GM21528 (cell line): ENCODE measurements at regions not wholly inside any gene's neighbourhood (a gene's known extent, or its start where the extent isn't known, plus 50 kb on each side); places are given as distances from the start of the nearest gene placed in this dataset.
"Not testable (repeated sequence)": the region's sequence is repeated elsewhere in the genome, so short reads cannot be mapped to it uniquely, and the experiment has no call there.

Experiments
- ATAC-seq: cut with Tn5 transposase; IDR thresholded peaks from one replicate; pipeline ENCODE4 v1.9.1; 2021; ENCODE audit warnings: mild to moderate bottlenecking, moderate library complexity; ENCODE audit not compliant: unreplicated experiment, low FRiP score

DNA sequence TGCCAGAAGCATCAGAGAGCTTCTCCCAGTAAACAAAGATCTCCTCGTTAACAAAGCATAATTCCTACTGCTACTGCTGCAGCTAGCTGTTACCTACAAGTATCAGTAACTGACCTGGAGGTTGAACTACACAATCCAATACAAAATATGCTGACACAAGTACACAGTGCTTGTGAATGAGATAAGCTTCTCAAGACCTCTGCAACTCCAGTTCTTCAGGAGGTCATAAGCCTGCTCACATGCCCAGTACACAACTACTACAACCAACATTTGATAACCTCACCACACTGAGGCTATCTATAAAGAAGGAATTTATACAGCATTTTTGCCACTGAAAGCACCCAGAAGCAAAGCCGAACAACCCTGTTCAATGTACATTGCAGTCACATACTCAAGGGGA, 66.7 kb upstream of the SMARCAD1 start:
- no peak for ATAC-seq

DNA sequence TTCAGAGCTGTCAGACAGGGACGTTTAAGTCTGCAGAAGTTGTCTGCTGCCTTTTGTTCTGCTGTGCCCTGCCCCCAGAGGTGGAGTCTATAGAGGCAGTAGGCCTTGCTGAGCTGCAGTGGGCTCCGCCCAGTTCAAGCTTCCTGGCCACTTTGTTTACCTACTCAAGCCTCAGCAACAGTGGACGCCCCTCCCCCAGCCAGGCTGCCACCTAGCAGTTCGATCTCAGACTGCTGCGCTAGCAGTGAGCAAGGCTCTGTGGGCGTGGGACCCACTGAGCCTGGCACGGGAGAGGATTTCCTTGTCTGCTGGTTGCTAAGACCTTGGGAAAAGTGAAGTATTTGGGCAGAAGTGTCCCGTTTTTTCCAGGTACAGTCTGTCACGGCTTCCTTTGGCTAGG, 59.6 kb upstream of the SMARCAD1 start:
- not testable (repeated sequence) for ATAC-seq

DNA sequence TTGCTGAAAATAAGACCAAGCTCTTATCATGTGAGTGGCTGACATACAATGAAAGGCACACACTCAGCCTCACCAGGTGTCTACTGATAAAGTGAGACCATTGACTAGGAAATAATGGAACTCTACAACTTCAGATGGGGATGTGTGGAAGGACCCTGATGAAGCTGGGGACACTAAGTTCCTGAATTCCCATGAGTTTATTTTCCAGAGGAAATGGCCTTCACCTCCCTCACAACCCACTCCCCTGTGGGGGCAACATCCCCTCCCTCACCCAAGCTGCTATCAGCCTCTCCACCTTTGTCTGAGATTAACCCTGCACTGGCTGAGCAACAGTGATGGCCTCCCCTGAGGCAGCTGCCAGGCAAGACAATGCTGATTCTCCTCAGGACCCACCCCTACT, 55.2 kb upstream of the SMARCAD1 start:
- no peak for ATAC-seq

DNA sequence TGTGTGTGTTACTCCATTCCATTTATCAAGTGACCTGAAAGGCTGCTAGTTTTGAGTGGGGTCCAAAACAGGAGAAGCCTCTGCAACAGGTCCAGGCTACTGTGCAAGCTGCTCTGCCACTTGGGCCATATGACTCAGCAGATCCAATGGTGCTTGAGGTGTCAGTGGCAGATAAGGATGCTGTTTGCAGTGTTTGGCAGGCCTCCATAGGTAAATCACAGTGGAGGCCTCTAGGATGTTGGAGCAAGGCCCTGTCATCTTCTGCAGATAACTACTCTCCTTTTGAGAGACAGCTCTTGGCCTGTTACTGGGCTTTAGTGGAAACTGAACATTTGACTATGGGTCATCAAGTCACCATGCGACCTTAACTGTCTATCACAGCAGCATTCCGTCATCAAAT, 52.3 kb upstream of the SMARCAD1 start:
- not testable (repeated sequence) for ATAC-seq

DNA sequence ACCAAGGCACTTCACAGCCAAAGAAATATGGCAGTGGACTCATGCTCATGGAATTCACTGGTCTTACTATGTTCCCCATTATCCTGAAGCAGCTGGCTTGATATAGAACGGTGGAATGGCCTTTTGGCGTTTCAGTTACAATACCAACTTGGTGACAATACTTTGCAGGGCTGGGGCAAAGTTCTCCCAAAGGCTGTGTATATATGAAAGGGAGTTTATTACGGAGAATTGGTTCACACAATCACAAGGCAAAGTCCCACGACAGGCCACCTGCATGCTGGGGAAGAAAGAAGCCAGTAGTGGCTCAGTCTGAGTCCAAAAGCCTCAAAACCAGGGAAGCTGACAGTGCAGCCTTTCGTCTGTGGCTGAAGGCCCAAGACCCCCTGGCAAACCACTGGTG, 50.8 kb upstream of the SMARCAD1 start:
- no peak for ATAC-seq
